ENCODE measurements at regions not wholly inside any gene's neighbourhood (a gene's known extent, or its start where the extent isn't known, plus 50 kb on each side); places are given as distances from the start of the nearest gene placed in this dataset.

GRCh38 chr21:16034446-16035190 is 304.8 kb downstream of the USP25 start:
- no peak overlapping the region for H3K4me3 ChIP-seq (replicated peaks in 1 of 3)
- TF ChIP-seq CTCF (IDR thresholded peaks at IDR 0.05) (no peak), POLR2A (IDR thresholded peaks at IDR 0.05) (no peak)
- WGBS, 2 donors: 0% methylated on average over 1 of the region's 1 CpG
- H3K36me3 ChIP-seq: no peaks in the 10 kb centered on the region
- H3K4me1 ChIP-seq: no peaks in the 10 kb centered on the region
- DNase-seq: no peak
- intact Hi-C loops (cut with DNase I): no loop called here
- no peak overlapping the region for H3K27ac ChIP-seq
- H3K9me3 ChIP-seq: no peaks in the 10 kb centered on the region
- no peaks in the 10 kb centered on the region for H3K27me3 ChIP-seq

GRCh38 chr21:16037421-16037955 is 307.7 kb downstream of the USP25 start:
- H3K4me3 ChIP-seq (replicated peaks in 1 of 3): no peak overlapping the region
- no peaks in the 10 kb centered on the region for H3K9me3 ChIP-seq
- DNase-seq: no peak
- no peak overlapping the region for H3K27ac ChIP-seq
- no peaks in the 10 kb centered on the region for H3K27me3 ChIP-seq
- no peak for TF ChIP-seq POLR2A (IDR thresholded peaks at IDR 0.05)
- no peak for TF ChIP-seq CTCF (IDR thresholded peaks at IDR 0.05)
- no peaks in the 10 kb centered on the region for H3K36me3 ChIP-seq
- intact Hi-C loops (cut with DNase I): no loop called here
- WGBS, 2 donors: 75 to 87% methylated on average over 5 of the region's 5 CpGs
- no peaks in the 10 kb centered on the region for H3K4me1 ChIP-seq

- DNase-seq: no peak
- Histone ChIP-seq H3K36me3 (no peaks in the 10 kb centered on the region), H3K9me3 (no peaks in the 10 kb centered on the region), H3K4me3 (replicated peaks in 1 of 3) (no peak overlapping the region), H3K27me3 (no peaks in the 10 kb centered on the region), H3K27ac (no peak overlapping the region), H3K4me1 (no peaks in the 10 kb centered on the region)
- no peak for TF ChIP-seq POLR2A (IDR thresholded peaks at IDR 0.05)
- no peak for TF ChIP-seq CTCF (IDR thresholded peaks at IDR 0.05)
- intact Hi-C loops (cut with DNase I): no loop called here
- WGBS, 2 donors: 91 to 94% methylated on average over 3 of the region's 3 CpGs
These were observed 310.8 kb downstream of the USP25 start for GRCh38 chr21:16040601-16041000.

- no peak for DNase-seq
- Histone ChIP-seq H3K27ac (no peak overlapping the region), H3K27me3 (no peaks in the 10 kb centered on the region), H3K9me3 (no peaks in the 10 kb centered on the region), H3K4me3 (replicated peaks in 1 of 3) (no peak overlapping the region), H3K36me3 (no peaks in the 10 kb centered on the region), H3K4me1 (no peaks in the 10 kb centered on the region)
- TF ChIP-seq POLR2A (IDR thresholded peaks at IDR 0.05) (no peak), CTCF (IDR thresholded peaks at IDR 0.05) (no peak)
- intact Hi-C loops (cut with DNase I): no loop called here
These were observed 314.9 kb downstream of the USP25 start for GRCh38 chr21:16044676-16045075.

GRCh38 chr21:16046656-16047330 is 317.0 kb downstream of the USP25 start:
- no peaks in the 10 kb centered on the region for H3K4me1 ChIP-seq
- H3K9me3 ChIP-seq: no peaks in the 10 kb centered on the region
- 88 to 93% methylated on average over 5 of the region's 5 CpGs for WGBS, 2 donors
- intact Hi-C loops (cut with DNase I): no loop called here
- no peaks in the 10 kb centered on the region for H3K36me3 ChIP-seq
- H3K27ac ChIP-seq: no peak overlapping the region
- DNase-seq: no peak
- H3K4me3 ChIP-seq (replicated peaks in 1 of 3): no peak overlapping the region
- H3K27me3 ChIP-seq: no peaks in the 10 kb centered on the region
- TF ChIP-seq POLR2A (IDR thresholded peaks at IDR 0.05) (no peak), CTCF (IDR thresholded peaks at IDR 0.05) (no peak)
